ENCODE measurements at regions not wholly inside any gene's neighbourhood (a gene's known extent, or its start where the extent isn't known, plus 50 kb on each side); places are given as distances from the start of the nearest gene placed in this dataset.

- TF ChIP-seq CTCF (IDR thresholded peaks at IDR 0.05) (no peak), POLR2A (IDR thresholded peaks at IDR 0.05) (no peak)
These were observed 111.5 kb upstream of the USP24 start for GRCh38 chr1:55326496-55327243.
